Gastrocnemius medialis (tissue), 4 donors: ENCODE measurements at regions not wholly inside any gene's neighbourhood (a gene's known extent, or its start where the extent isn't known, plus 50 kb on each side); places are given as distances from the start of the nearest gene placed in this dataset.

Experiments used
- CTCF ChIP-seq, 5 experiments: fragments of 450-650 bp in 3 of 5; fragments of 200-600 bp in 2 of 5; sonication (generic) in 2 of 5; IDR thresholded peaks in 4 of 5; conservative IDR thresholded peaks in 1 of 5; 1 replicate in 4 of 5; 2 replicates in 1 of 5; pipeline ENCODE4 v1.5.1; 2016 to 2019; ENCODE audit warnings: antibody characterized with exemption in 5 of 5, mild to moderate bottlenecking in 3 of 5, moderate library complexity in 3 of 5
- POLR2A ChIP-seq, 2 donors: fragments of 450-650 bp; IDR thresholded peaks; one replicate each; pipeline ENCODE4 v1.6.1; 2017; ENCODE audit warnings: antibody characterized with exemption in 2 of 2, mild to moderate bottlenecking in 2 of 2, moderate library complexity in 2 of 2

- TF ChIP-seq CTCF (IDR thresholded peaks at IDR 0.05 in 4 of 5, conservative IDR thresholded peaks at IDR 0.05 in 1 of 5), result no peak
- TF ChIP-seq POLR2A (IDR thresholded peaks at IDR 0.05), result no peak
These were observed 69.8 kb upstream of the INSIG1 start for GRCh38 chr7:155227788-155228458.
